B cell (primary cell): ENCODE measurements at regions not wholly inside any gene's neighbourhood (a gene's known extent, or its start where the extent isn't known, plus 50 kb on each side); places are given as distances from the start of the nearest gene placed in this dataset.

ENCODE experiments used
- CTCF ChIP-seq: fragments of 200-600 bp; IDR thresholded peaks from one replicate; pipeline ENCODE4 v1.8.0; 2022; ENCODE audit warnings: antibody characterized with exemption, mild to moderate bottlenecking
- EZH2 ChIP-seq: IDR thresholded peaks from 2 replicates; pipeline ENCODE4 v1.6.1; 2012; ENCODE audit warnings: borderline replicate concordance, low read depth, mild to moderate bottlenecking, moderate library complexity, low read length; ENCODE audit not compliant: insufficient read depth, poor library complexity, severe bottlenecking

GRCh38 chr15:95149036-95149435 is 917.7 kb downstream of the MCTP2 start:
- TF ChIP-seq CTCF (no peak), EZH2 (no peak)
